ENCODE measurements at regions not wholly inside any gene's neighbourhood (a gene's known extent, or its start where the extent isn't known, plus 50 kb on each side); places are given as distances from the start of the nearest gene placed in this dataset.
A peak's percentile ranks its signal among the peaks of the same experiment; 100 is the strongest.

DNA sequence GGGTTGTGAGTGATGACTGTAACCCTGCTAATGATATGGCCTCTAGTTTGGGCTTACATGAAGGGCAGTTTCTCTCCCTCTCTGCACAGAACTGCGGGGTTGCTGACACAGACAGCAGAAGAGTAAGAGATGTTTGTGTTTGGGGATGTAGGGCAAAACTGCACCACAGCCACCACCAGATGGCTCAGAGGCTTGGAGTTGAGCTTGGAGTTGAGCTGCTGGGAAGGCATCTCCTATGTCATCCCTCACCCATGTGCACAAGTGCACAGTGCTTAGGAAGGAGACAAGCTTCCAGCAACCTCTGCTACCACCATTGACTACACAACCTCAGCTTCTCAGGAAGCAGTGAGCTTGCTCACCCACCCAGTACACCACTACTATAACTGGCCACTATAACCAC, 303.9 kb upstream of the DEFB112 start:
- Histone ChIP-seq H3K36me3 (no peaks in the 10 kb centered on the region), H4K20me1 (ENCODE audit: low read depth) (no peaks in the 10 kb centered on the region), H3K27ac (no peak overlapping the region), H3K4me1 (no peaks in the 10 kb centered on the region), H3K27me3 (no peaks in the 10 kb centered on the region), H3K9ac (no peak overlapping the region), H3K4me2 (no peak overlapping the region), H3K79me2 (ENCODE audit: low read depth) (no peaks in the 10 kb centered on the region), H3F3A (ENCODE audit: low read depth) (no peaks in the 10 kb centered on the region), H2AFZ (replicated peaks) (no peak overlapping the region), H3K9me3 (ENCODE audit: low read depth) (no peaks in the 10 kb centered on the region), H3K4me3 (no peak overlapping the region)
- H3K4me3 Mint-ChIP-seq = no peak overlapping the region
- peaks cover 11% of the 10 kb centered on the region for H3K9me3 Mint-ChIP-seq
- TF ChIP-seq EZH2phosphoT487 (IDR thresholded peaks at IDR 0.05) = no peak
- no peak for TF ChIP-seq EZH2 (IDR thresholded peaks at IDR 0.05)
- TF ChIP-seq, protein P1, sequence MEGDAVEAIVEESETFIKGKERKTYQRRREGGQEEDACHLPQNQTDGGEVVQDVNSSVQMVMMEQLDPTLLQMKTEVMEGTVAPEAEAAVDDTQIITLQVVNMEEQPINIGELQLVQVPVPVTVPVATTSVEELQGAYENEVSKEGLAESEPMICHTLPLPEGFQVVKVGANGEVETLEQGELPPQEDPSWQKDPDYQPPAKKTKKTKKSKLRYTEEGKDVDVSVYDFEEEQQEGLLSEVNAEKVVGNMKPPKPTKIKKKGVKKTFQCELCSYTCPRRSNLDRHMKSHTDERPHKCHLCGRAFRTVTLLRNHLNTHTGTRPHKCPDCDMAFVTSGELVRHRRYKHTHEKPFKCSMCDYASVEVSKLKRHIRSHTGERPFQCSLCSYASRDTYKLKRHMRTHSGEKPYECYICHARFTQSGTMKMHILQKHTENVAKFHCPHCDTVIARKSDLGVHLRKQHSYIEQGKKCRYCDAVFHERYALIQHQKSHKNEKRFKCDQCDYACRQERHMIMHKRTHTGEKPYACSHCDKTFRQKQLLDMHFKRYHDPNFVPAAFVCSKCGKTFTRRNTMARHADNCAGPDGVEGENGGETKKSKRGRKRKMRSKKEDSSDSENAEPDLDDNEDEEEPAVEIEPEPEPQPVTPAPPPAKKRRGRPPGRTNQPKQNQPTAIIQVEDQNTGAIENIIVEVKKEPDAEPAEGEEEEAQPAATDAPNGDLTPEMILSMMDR (IDR thresholded peaks at IDR 0.05) = no peak
- no peaks in the 10 kb centered on the region for H3K27me3 Mint-ChIP-seq (ENCODE audit: insufficient read depth, low read depth)
- DNase-seq (ENCODE audit: low spot score) = no peak
- no peaks in the 10 kb centered on the region for H3K36me3 Mint-ChIP-seq
- H3K27ac Mint-ChIP-seq = no peak overlapping the region
- H3K4me1 Mint-ChIP-seq = no peaks in the 10 kb centered on the region

DNA sequence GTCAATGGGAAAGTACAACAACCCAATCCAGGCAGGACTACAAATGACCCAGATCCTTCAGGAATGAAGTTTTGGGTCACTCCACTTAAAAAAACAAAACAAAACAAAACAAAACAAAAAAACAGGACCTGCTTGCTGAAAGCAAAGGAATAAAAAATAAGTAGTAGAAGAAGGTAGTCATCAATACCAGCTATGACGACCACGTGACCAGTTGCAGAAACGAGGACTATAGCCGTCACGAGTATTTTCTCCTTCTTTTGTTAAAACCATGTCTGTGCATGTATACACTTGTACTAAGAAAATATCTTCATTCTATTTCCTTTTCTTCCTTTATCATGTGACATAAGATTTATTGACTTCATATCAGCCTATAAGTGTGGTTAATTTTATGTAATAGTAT, 308.4 kb upstream of the DEFB112 start:
- Histone ChIP-seq H3K36me3 (no peaks in the 10 kb centered on the region), H3K79me2 (ENCODE audit: low read depth) (no peaks in the 10 kb centered on the region), H3K27me3 (no peaks in the 10 kb centered on the region), H3K4me3 (no peak overlapping the region), H3K4me2 (no peak overlapping the region), H2AFZ (replicated peaks) (no peak overlapping the region), H3K27ac (no peak overlapping the region), H3F3A (ENCODE audit: low read depth) (no peaks in the 10 kb centered on the region), H3K9ac (no peak overlapping the region), H3K9me3 (ENCODE audit: low read depth) (no peaks in the 10 kb centered on the region), H4K20me1 (ENCODE audit: low read depth) (no peaks in the 10 kb centered on the region), H3K4me1 (peaks cover 5% of the 10 kb centered on the region)
- Mint-ChIP-seq H3K4me1 (peaks cover 4% of the 10 kb centered on the region), H3K9me3 (peaks cover 11% of the 10 kb centered on the region), H3K27ac (no peak overlapping the region), H3K36me3 (no peaks in the 10 kb centered on the region), H3K4me3 (no peak overlapping the region), H3K27me3 (ENCODE audit: insufficient read depth, low read depth) (no peaks in the 10 kb centered on the region)
- TF ChIP-seq, protein P1 (IDR thresholded peaks at IDR 0.05) = no peak
- TF ChIP-seq EZH2 (IDR thresholded peaks at IDR 0.05) (no peak), EZH2phosphoT487 (IDR thresholded peaks at IDR 0.05) (no peak)
- no peak for DNase-seq (ENCODE audit: low spot score)

DNA sequence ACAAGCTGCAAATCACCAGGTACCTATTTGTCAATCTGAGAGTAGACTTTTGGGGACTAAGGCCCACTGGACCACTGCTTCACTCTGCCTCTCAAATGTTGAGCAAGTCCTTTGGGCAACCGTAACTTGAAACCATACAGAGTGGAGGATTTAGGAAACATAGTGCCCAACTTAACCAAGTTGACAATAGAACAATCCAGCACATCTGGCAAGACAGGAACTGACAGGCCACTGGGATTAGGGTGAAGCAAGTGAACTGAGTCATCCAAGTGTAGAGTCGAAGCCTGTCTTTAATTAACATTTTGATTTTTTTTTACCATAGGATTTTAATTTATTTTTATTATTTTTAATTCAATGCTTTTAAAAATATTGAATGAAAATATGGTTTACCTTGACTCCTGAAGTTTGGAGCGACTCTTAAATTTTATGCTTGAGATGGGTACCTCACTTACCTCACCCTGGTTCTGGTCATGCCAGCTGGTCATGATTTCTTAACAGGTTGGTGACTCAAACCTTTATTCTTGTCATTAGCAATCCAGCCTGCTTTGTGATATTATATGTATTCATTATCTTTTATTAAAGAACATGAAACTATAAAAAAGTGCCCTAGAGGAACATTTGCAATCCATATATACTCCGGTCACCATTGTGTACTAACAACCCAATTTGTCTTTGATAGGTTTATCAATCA, 312.1 kb upstream of the DEFB112 start:
- no peaks in the 10 kb centered on the region for H3K9me3 Mint-ChIP-seq

More for the DNA sequence above, 312.1 kb upstream of the DEFB112 start:
- no peak overlapping the region for H3K4me3 ChIP-seq
- peak overlapping the region; percentile 33 for H3K4me2 ChIP-seq
- TF ChIP-seq EZH2phosphoT487 (IDR thresholded peaks at IDR 0.05) (no peak), EZH2 (IDR thresholded peaks at IDR 0.05) (no peak)
- TF ChIP-seq, protein P1 (IDR thresholded peaks at IDR 0.05) = no peak
- no peak overlapping the region for H3K27ac ChIP-seq
- DNase-seq (ENCODE audit: low spot score) = peak; percentile 29
- H3K27me3 Mint-ChIP-seq (ENCODE audit: insufficient read depth, low read depth) = no peaks in the 10 kb centered on the region
- H3K36me3 Mint-ChIP-seq = no peaks in the 10 kb centered on the region
- no peaks in the 10 kb centered on the region for H4K20me1 ChIP-seq (ENCODE audit: low read depth)
- no peaks in the 10 kb centered on the region for H3F3A ChIP-seq (ENCODE audit: low read depth)
- H3K4me1 Mint-ChIP-seq = peaks cover 4% of the 10 kb centered on the region
- H3K4me1 ChIP-seq = peaks cover 5% of the 10 kb centered on the region
- H3K9me3 ChIP-seq (ENCODE audit: low read depth) = no peaks in the 10 kb centered on the region
- H3K9ac ChIP-seq = no peak overlapping the region
- no peaks in the 10 kb centered on the region for H3K27me3 ChIP-seq
- no peak overlapping the region for H3K27ac Mint-ChIP-seq
- no peak overlapping the region for H2AFZ ChIP-seq (replicated peaks)
- no peaks in the 10 kb centered on the region for H3K36me3 ChIP-seq
- no peaks in the 10 kb centered on the region for H3K79me2 ChIP-seq (ENCODE audit: low read depth)
- H3K4me3 Mint-ChIP-seq = no peak overlapping the region

Data from neural progenitor cell (in vitro differentiated cells).